Epidermal melanocyte (primary cell): ENCODE measurements at regions not wholly inside any gene's neighbourhood (a gene's known extent, or its start where the extent isn't known, plus 50 kb on each side); places are given as distances from the start of the nearest gene placed in this dataset.
"Not testable (repeated sequence)": the region's sequence is repeated elsewhere in the genome, so short reads cannot be mapped to it uniquely, and the experiment has no call there.

ENCODE experiments used
- DNase-seq: peaks from one replicate; pipeline ENCODE4 v3.0.0; 2011; ENCODE audit warnings: low spot score; ENCODE audit not compliant: insufficient read length

DNA sequence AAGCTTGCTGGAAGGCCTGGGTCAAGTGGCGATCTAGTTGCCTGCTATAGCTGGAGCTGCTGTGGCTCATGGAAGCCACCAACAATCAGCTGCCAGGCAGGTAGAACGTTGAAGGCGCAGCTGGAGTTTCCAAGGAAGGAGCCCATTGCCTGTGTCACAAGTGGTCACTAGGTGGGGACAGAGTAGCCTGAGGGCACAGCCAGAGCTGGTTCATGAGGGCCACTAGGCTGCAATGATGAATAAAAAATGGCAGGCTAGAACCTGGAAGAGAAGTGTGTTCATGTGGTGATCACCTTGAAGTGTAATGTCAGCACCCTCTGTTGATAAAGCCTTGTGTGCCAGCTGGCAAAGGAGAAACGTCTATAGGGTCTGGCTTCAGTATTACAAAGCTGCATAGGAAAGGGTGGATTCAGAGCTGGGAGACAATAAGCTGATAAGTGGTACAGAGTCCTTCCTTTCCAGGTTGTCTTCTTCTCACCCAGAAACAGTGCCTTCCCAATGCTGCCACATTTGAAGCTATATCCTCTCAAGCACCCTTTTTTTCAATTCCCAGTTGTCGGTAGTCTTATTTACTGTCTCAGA lies 165.8 kb downstream of the EMP1 start:
- DNase-seq, result no peak

DNA sequence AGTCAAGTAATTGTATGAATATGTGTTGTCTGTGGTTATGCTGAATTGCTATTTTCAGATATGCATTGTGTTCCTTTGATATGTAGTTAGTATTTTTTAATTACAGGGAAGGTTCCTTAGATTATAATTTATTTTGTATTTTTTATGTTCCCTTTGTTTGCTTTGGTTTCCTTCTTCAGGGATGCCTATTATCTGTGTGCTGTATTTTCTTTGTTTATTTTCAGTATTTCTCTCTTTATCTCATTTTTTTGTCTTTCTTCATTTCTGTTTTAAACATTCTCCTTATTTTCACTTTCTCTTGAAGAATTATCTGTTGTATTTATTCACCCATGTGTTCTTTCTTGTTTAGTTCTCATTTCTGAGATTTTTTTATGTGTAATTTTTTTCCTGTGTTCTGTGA lies 163.1 kb downstream of the EMP1 start:
- no peak for DNase-seq

DNA sequence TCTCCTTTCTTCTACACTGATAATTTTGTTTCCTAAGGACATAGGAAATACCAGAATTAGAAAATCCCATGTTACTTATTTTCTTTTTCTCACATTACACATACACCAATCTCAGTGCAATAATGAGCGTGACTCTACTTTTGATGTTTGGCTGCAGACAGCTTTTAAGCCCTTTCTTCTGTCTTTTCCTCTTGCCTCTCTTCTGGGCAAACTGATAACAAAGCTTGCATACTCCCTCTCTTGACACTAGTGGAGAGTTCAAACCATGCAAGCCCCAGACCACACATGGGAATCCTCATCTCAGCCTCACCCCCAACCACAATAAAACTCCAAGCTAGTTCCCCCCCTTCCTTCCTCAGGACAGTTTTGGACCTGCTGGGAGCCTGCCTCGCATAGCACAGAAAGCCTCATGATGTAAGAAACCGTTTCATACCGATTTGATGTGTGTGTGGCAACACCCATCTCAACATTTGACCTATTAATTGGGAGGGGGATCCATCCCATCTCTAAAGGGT lies 161.9 kb downstream of the EMP1 start:
- no peak for DNase-seq

DNA sequence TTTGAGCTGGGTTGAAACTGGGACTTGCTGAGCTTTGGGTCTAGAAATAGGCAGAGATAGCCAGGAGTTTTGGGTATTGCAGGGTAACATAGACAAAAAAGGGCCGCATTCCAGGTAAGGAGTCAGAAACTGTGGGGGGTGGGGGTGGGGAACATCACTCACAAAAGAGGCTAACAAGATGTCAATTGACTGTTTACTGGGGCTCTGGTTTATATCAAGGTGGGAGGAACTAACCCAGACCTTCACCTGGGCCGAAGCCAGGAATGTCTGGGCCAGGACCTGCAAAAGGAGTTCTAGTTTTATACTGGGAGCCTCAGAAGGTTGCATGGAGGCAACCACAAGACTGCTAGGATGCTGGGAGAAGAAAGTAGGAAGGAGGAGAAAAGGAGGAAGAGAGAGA lies 154.4 kb downstream of the EMP1 start:
- no peak for DNase-seq

DNA sequence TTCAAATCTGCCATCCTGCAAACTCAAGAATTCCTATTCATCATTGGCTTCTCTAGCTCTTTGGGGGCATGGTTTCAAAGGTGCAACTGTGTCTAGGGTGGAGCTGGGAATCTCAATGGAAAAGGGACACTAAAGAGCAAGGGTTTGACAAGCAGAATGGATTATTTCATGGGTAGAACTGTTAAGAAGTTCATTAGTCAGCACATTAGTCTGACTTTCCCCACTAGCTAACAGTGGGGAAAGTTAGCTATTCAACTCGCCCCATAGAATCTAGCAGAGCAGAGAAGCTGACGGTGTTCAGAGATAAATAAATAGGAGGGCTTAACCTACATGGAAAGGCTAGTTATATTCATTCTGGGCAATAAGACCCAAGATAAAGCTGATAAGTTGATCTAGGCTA lies 153.9 kb downstream of the EMP1 start:
- DNase-seq, result no peak

DNA sequence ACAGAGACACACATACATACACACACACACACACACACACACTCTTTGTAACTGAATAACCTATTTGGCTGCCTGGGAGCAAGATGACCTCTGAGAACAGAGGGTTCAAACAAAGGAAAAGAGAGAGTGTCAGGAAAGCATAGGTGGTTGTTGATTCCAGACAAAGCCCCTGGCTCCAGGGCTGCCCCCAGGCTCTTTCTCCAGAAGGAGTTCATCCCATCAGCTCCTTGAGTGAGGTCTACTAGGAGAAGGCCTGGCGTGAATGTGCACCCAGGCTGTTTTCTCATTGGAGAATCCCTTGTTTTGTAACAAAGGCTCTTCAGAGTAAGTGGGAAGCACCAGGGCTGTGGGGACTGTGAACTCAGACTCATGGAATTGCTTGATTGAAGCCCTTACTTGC lies 151.9 kb downstream of the EMP1 start:
- no peak for DNase-seq

DNA sequence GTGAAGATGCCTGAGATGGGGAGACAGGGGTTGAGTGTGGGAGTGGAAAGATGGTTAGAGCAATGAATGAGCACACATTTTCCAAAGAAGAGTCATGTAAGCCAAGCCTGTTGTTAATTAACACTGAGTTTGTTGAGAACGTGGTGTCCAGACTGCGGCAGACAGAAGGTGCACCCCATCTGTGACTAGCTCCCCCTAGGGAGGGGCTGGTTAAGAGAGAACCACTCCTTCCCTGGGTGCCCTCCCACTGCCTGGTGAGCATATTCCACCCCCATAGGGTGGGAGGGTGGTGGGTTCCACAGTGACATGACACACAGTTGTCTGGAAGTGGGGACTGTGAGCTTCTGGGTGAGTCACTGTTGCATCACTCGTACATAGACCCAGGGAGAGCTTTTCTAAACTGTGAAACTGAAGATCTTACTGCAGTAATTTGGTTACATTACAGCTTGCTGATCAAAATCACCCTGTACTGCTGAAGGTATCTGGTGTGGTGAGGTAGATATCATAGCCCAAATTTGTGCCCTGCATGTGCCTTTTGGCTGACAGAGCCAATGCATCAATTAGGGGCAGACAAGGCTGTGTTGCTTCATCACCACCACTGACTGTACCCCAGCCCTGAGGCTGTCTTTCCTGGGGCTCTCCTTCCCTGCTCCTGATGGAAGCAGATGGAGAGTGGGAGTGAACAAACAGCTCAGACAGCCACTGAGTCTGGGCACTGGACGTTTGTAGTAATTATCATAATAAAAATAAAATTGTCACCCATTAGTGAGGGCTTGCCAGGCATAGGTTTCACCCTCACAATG lies 150.9 kb downstream of the EMP1 start:
- DNase-seq, result no peak

DNA sequence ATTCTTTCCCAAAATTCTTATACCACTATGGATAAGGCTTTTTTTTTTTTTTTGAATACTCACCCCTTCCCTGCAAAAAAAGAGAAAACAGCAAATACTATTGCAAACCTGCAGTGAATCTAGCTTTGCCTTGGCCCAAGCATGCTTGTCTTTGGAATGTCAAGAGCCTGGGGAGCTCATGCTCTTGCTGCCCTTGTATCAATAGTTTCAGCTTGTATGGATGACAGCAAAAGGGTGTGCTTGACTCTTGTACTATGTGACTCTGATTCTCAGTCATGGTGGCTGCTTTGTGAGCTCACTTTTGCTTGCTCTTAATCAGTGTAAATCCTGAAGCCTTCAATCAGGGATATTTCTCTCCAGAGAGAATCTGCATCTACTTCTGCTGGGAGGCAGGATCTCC lies 149.2 kb downstream of the EMP1 start:
- no peak for DNase-seq

DNA sequence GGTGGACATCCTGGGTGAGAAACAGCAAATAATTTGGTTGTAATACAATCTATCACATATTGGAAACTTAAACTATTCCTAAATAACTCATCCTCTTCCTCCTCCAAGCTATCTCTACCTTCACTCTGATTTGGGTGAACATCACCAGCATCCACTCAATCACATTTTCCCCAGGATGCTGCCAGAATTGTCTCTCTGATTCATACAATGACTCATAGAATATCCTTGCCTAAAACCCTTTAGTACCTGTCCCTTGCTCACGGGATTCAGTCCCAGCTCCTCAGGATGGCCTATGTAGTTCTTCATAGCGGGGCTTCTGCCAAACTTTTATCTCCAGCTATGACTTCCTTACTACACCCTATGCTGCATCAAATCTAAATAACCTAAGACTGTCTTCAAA lies 146.8 kb downstream of the EMP1 start:
- DNase-seq, result no peak

DNA sequence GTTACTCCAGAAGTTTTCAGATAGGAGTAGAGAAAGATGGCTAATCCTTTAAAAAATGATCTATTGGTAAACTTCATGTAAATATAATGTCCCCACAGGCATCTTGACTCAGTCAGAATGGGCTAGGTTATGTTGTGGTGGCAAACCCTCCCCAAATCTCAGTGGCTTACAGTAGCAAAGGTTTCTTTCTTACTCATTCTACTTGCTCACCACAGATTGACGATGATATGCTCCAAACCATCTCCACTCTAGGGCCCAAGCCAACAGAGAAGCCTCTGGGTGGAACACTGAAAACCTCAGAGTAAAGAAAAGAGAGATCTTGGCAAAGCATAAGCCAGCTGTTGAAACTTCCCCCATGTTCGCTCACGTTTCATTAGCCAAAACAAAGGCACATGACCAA lies 146.4 kb downstream of the EMP1 start:
- DNase-seq, result no peak

DNA sequence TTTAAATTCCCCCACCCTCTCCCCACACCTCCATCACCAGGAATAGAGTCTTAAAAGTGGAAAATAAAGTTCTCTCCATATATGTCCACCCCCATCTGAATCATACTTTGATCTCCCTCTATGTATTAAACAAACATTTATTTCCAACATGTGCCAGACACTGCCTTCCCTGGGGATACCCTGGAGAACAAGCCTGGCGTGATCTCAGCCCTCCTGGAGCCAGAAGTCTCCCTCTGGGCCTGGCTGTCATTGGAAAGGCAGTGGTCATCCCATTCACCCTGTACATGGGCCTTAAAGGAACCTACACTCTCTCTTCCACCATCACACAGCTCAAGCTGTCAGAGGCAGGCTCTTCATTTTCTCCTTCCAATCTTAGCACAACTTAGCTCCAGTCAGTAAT lies 143.6 kb downstream of the EMP1 start:
- no peak for DNase-seq

DNA sequence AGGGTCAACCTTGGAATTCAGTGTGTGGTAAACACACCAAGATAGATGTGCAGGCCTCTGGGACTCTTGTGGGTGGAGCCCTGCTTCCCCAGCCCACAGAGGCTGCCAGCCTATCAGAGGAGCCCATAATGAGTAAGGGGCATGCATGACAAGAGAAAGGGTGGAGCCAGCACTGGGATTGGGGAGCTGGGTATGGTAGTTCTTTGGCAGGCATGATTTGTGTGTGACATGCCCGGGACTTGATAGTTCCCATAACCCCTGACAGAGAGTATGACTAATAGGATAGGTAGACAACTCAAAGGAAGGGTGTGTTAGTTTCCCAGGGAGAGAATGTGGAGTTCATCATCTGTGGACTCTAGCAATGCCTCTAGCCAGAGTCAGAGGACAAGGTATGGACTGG lies 143.0 kb downstream of the EMP1 start:
- DNase-seq, result no peak

DNA sequence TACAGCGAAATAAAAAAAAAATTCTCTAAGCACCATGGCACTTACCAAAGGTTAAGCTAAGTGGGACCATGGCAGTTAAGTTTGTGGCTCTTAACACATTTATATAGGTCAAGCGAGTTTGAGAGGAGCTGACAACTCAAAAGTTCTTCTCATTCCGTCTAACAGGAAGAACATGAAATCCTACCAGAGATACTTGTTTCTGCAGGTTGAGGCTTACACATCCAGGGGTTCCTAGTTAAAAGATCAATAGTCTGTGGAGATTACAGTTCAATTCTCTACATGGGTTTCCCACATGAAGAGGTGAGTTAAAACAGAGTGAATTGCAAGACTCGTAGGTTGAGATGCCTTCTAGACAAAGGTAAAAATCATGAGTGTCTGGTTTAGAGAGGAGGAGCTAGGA lies 142.6 kb downstream of the EMP1 start:
- DNase-seq, result no peak

DNA sequence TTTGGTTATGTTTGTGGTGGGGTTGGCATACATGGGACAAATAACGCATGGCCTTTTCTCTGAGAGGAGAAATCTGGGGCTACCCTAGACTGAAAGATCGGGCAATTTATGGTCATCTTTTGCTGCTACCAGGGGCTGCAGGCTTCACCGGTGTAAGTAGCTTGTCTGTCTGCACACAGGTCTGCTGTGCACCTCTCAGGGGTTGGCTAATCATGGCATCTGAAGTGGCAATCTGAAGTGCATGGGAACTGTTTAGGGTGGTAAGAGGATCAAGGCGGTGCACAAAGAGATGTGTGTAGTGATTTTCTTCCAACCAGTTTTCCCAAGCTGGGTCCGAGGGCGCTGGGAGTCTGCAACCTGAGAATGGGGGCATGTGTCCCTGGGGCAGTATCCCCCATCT lies 141.3 kb downstream of the EMP1 start:
- no peak for DNase-seq

DNA sequence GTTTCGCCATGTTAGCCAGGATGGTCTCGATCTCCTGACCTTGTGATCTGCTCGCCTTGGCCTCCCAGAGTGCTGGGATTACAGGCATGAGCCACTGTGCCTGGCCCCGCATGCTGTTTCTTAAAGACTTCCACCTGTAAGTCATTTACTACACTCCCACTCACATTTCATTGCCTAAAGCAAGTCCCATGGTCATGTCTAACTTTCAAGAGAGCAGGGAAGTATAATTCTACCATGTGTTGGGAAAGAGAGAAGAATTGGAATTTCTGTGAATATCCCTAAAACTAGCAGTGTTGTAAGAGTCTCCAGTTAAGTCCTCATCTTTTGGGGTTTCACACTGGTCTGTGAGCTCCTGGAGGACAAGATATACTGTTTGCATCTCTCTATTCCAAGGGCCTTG lies 139.7 kb downstream of the EMP1 start:
- no peak for DNase-seq

DNA sequence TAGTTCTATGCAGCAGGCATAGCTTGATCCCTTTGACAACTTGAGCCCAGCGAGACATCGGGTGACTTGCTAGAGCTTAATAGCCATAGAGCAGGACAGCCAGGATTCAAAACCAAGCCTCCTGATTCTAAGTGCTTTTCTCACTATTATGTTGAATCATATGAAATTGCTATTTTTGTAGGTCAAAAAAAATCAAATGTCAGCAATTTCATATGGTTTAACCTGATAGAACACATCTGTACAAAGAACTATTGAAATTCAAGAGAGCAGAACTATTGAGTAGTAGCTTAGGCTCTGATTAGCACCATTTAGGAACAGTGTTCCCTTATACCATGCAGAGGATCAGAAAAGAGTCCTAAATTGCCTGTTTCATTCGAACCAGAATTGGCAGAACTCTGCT lies 132.0 kb downstream of the EMP1 start:
- no peak for DNase-seq

DNA sequence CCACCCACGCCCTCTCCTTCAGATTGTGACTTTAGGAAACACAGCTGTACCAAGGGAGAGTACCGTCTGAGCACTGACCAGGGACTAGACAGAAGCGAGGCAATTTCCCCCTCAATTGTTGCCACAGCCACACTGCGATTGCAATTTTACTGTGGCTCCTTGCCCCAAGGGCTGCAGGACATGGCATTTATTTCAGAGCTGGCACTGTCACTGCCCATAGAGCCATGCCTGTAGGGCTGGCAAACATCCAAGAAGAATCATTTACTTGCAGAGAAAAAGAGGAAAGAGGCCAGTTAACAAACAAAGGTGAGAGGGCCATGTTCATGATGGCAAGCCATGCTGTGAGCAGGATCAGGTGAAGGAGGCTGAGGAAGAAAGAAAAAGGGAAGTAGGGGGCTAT lies 129.6 kb downstream of the EMP1 start:
- no peak for DNase-seq

DNA sequence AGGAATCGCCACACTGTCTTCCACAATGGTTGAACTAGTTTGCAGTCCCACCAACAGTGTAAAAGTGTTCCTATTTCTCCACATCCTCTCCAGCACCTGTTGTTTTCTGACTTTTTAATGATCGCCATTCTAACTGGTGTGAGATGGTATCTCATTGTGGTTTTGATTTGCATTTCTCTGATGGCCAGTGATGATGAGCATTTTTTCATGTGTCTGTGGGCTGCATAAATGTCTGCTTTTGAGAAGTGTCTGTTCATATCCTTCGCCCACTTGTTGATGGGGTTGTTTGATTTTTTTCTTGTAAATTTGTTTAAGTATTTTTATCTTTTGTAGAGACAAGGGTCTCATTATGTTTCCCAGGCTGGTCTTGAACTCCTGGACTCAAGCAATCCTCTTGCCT lies 128.5 kb downstream of the EMP1 start:
- DNase-seq, result not testable (repeated sequence)

DNA sequence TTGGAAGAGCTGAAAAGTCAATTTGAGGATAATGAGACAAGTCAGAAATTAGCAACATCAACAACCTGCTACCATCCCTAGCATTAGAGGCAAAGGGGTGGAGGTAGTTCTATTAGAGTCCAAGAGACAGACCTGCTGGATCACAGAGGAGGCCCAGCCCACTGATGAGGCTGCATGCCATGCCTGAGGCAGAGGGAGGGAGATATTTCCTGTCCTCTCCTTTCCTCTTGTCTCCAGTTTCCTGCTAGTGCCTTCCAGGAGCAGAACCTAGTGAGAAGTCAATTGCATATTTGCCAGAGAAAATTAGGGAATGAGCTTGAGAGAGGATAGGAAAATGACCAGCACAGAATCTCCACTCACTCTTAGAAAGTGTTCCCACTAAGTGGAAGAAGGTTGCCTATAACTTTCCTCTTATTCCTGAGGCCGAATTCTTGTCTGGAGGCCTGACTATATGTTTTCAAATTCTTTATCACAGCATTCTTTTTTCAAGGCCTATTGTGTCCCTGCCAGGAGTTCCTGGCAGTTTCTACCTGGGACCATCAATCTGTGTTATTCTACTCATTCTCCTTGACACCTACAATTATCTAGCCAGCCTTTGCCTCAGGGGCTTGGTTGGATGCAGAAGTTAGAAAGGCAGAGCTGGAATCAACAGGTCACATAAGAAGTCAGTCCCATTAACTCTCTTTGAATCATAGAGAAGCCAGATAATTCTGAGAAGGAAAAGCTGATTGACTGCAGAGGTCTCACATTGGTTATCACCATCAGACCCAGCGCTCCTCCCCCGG lies 121.9 kb downstream of the EMP1 start:
- DNase-seq, result no peak

DNA sequence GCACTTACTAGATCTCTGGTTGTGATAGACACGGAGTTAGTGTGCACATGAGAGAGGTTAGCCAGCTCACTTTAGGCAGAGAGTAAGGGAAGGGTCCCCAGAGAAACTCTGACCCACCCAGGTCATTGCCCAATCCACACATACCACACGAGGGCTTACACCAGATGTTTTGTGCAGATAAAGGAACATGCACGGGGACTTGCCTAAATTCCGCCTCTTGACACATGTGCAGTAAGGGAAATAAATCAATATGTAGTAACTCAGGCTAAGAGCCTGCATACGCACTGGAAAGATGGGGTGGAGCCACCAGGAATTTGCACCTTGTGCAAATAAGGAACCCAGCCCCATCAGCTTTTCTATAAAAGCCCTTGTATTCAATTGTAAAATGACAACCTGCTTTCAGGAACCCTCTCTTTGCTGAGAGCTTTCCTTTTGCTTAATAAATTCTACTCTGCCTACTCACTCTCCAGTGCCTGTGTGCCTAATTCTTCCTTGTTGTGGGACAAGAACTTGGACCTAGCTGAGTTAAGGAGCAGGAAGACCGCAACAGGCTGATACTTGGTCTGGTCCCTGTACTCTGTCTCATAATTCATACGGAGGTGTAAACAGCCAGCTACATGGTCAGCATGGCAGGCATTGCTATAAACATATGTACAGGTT lies 120.2 kb downstream of the EMP1 start:
- no peak for DNase-seq

DNA sequence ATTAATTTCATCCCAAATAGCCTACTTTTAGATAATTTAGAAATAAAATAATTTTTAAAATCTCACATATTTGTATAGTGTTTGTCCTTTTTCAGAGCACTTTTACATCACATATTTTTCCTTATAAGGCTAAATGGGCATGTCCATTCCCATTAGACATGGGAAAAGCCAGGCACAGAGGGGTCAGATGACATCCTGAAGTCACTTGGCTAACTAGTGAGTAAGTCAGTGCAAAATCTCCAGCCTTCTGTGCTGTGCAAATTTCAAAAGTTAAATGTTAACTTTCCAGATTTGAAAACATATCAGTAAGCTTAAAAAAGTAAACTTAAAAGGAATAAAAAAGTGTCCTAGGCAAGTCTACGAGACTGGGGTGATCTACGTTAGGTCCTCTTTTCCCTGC lies 117.4 kb downstream of the EMP1 start:
- DNase-seq, result no peak

DNA sequence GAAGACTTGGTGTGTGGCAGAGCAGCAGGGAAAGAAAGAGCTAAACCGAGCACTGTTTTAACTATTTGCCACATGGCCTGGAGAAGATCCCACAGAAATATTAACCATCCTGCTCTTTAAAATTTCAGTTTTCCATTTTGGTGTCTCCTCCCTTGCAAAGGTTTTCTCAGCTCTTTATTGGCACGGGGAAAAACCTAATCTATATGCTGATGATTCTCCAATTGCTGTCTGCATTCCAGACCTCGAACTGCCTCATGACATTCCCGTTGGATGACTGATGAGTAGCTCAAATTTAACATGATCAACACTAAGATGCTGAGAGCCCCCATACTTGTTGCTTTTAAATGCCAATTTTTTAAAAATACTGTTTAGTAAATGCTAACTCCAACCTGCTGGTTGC lies 115.0 kb downstream of the EMP1 start:
- DNase-seq, result no peak
